OCI-LY3 (cell line): ENCODE measurements at regions not wholly inside any gene's neighbourhood (a gene's known extent, or its start where the extent isn't known, plus 50 kb on each side); places are given as distances from the start of the nearest gene placed in this dataset.

Experiments used
- CTCF ChIP-seq: fragments of 200-600, 300-600 bp; sonication (generic); IDR thresholded peaks from 2 replicates; pipeline ENCODE4 v1.5.1; 2014; ENCODE audit warnings: antibody characterized with exemption, low read length, low read depth
- EZH2phosphoT487 ChIP-seq: fragments of 200-600 bp; shearing (Covaris generic); IDR thresholded peaks from 2 replicates; pipeline ENCODE4 v1.6.1; 2018; ENCODE audit warnings: antibody characterized with exemption, mixed run types, low read depth

GRCh38 chr5:115458003-115458409 is 86.6 kb downstream of the FEM1C start:
- TF ChIP-seq CTCF: no peak
- no peak for TF ChIP-seq EZH2phosphoT487
